Astrocyte of the hippocampus (primary cell): ENCODE measurements at regions not wholly inside any gene's neighbourhood (a gene's known extent, or its start where the extent isn't known, plus 50 kb on each side); places are given as distances from the start of the nearest gene placed in this dataset.
"Not testable (repeated sequence)": the region's sequence is repeated elsewhere in the genome, so short reads cannot be mapped to it uniquely, and the experiment has no call there.

Source experiments
- DNase-seq: peaks from one replicate; pipeline ENCODE4 v3.0.0; 2011; ENCODE audit warnings: low read depth, low spot score

DNA sequence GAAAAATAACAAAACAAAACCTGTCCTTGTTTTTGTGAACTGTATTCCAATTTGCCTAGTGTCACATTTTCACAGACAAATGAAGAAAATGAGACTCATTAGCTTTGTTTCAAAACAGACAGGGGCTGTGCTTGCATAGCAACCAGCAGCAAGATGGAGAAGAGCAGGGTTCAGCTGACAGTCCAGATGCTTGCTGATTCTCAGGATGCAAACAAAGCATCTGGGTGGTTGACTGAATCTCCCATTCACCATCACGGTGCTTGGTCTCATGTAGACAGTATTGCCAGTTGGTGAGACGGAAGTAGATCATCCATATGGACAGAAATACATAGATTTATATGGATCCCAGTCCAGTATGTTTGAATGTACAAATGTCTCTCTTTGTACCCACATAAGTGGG lies 326.8 kb downstream of the CCDC85A start:
- DNase-seq: no peak

DNA sequence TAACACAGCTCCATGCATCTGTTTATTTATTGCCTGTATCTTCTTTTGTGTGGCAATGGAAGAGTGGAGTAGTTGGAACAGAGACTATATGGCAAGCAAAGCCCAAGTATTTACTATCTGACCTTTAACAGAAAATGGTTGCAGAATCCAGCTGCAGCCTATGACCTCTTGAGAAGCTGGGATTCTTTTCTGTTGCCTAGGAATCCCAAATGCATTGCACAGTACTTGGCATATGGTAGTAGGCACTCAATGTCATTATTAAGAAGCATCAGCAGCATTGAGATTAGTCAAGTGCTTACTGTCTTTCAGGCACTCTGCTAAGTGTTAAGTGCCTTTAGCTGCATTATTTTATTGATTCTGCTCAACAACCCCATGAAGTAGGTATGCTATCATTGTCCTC lies 331.6 kb downstream of the CCDC85A start:
- no peak for DNase-seq

DNA sequence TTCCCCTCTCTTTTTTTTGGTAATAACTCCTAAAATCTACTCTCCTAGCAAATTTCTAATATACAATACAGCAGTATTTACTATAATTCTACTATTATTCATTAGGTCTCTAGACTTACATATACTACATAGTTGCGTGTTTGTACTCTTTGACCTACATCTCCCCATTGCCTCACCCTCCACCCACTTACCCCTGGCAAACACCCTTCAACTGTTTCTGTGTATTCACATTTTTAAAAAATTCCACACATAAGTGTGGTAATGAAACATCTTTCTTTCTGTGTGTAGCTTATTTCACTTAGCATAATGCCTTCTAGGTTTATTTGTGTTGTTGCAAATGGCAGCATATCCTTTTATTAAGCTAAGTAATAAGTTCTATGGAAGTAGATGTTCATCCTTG lies 336.0 kb downstream of the CCDC85A start:
- DNase-seq: peak; percentile 57

DNA sequence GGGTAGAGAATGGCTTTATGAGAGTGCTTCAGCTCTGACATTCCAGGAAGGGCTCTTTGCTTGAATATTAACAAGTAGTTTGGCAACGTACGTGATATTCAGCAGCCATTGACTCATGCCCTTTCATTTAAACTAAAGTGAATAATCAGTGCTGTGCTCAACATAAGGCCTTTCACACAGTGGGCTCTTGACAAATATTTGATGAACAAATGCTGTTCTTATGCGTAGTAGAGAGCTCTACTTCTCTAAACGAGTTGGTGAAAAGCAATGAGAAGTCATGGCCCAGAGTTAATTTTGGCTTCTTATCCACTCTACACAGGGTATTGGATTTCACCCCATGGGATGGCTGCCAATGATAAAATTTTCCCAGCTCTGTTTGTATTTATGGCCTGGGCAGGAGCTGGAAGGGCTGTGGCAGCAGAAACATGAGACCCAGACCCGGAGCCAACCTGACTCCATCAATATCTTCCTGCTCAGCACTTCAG lies 338.9 kb downstream of the CCDC85A start:
- DNase-seq: peak; percentile 81

DNA sequence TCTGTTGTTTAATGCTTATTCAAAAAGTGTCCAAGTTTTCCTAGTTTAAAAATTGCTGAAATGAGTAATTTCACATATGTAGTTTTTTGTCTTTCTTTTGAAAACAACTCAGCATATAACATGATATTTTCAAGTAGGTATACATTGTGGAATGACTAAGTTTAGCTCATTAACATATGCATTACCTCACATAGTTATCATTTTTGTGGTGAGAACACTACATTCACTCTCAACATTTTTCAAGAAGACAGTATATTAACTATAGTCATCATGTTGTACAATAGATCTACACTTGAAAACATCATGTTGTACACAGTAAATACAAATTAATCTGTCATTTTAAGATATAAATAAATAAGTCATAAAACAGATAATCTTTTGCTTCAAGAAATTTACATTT lies 340.0 kb downstream of the CCDC85A start:
- DNase-seq: peak; percentile 9

DNA sequence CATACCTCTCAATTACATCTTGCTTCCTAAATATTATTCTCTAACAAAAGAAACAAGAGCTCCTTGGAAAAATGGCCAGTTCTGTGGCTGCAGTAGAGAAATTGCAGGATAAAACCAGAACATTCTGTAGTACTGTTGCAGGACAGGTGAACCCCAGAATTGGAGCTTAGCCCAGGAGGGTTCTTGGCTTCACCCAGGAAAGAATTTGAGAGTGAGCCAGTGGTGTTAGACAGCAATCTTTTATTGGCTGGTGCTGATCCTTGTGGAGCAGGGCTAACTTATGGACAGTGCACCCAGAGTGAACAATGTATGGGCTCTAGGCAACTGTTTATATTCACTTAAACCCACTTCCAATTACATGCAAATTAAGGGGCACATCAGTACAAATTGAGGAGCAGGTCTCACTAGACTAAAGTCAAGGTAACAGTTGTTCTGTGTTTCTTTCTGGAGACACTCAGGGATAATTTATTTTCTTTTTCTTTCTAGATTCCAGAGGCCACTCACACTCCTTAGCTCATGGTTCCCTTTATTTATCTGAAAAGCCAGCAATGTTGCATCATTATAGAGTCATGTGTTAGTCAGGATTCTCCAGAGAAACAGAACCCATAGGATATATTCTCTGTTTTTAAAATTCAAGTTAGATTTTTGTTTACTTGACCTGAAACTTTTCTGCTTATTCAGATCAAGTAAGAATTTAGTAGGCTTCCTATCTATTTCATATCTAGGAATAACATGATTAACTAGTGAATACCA lies 348.1 kb downstream of the CCDC85A start:
- DNase-seq: peak; percentile 6

DNA sequence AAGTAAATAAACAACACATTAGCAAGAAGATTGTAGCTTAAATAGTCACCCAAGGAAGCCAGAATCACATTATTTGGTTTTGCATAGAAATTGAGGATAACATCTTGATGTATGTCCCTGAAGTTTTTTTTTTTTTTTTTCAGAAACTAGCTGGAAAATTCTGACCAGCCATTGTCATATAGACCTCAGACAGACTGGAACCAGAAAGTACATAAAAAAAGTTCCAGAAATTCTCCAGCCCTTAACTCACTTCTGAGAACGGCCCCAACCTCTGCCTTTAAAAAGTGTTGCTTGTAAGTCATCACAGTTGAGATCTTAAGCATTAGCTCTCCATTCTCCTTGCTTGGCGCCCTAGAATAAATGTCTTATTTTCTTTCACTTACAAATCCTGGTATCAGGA lies 350.5 kb downstream of the CCDC85A start:
- DNase-seq: peak; percentile 63

DNA sequence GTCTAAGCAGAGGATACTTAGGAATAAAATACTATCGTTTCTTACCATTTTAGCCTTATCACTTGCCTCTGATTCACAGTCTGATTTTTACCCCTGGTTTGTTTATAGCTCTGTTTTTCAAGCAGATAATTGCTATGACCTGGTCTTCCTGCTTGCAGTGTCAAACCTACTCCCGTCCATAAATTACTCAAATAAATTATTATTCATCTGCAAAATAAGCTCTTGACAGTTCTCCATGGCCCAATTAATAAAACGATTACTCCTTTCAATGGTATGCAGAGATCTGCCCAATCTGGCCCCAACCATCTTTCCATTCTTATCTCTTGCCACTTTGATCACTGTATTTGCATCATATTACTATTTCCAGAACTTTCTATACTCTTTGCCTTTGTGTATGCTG lies 354.0 kb downstream of the CCDC85A start:
- no peak for DNase-seq

DNA sequence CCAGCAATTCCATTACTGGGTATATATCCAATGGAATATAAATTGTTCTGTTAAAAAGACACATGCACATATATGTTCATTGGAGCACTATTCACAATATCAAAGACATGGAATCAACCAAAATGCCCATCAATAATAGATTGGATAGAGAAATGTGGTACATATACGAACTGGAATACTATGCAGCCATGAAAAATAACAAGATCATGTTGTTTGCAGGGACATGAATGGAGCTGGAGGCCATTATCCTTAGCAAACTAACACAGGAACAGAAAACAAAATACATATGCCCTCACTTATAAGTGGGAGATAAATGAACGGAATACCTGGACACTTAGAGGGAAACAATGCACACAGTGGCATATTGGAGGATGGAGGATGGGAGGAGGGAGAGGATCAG lies 355.8 kb downstream of the CCDC85A start:
- no peak for DNase-seq

DNA sequence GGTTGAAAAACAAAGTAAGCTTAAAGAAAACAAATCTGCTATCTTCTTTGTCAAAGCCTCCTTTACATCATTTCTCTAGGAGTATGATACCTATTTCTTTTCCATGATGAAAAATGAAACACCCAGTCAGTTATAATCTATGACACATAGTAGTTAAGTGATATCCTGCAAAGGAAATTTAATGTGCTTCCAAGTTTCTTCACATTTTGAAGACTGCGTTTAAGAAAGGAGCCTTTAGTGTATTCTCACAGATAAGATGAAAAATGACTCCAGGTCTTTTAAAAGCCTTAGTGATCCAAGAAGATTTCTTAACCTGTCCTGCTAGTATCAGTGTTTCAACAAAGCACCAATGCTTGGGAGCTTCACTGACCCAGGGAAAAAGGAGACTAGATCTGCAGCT lies 356.7 kb downstream of the CCDC85A start:
- DNase-seq: no peak

DNA sequence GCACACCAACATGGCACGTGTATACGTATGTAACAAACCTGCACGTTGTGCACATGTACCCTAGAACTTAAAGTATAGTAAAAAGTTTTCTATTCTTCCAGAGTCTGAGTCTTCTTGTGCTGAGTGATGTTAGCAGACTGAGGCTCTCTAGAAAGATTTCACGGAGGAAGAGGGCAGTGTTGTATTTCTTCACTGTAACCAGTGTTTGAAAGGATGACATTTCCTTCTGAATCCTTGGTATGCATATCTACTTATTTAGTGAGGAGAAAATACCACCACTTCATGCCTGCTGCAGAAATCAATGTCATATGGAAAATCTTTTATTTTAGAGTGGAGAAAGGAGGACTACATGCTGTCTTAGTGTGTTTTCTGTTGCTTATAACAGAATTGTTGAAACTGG lies 357.1 kb downstream of the CCDC85A start:
- no peak for DNase-seq

DNA sequence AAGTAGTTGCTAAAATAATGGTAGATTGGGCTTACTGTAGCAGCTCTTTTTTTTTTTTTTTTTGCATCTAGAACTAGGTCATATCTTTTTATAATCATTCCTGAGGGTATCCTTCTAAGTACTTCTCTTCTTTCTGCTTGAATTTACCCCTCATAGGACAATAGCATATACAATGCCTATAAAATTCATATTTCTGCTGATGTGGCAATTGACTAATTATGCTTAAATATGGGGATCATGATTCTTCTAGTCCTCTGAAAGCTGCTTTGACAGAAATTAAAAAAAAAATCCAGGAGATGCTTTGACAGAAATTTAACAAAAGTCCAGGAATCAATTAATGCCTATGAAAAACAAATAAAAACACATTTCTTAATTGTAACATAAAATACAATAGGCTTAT lies 358.4 kb downstream of the CCDC85A start:
- DNase-seq: no peak

DNA sequence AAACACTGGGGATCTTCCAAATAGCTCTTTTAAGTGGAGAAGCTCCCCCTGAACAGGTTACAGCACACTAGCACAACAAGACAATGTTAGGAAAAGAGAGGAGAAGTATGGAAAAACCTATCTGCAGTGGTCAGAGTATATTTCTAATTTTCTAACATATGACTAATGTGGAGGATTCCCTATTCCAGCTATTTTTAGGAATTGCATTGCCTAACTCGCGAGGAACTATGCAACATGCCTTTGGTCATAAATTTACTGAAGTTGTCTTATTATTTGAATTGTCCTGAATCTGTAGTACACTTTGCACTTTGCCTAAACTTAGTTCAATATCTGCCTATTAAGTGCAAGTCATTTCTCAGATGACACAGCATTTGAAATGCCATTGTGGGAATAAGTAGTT lies 381.4 kb downstream of the CCDC85A start:
- DNase-seq: no peak

DNA sequence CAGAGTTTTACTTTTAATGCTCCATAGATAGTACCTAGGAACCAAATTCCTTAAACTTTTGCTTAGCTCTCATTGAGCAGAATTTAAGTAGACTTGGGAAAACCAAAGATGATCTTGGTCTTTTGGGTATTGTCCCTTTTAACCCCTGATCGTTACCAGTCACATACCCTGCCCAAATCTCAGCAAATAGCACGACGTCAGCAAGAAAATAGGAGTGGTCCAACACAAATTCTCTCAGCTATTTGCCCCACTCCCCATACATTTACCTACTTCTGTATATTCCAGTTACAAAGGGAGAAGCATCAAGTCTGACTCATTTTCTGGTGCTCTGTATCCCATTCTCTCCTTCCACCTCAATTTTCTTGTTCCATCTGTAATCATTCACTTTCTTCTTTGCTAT lies 387.3 kb downstream of the CCDC85A start:
- DNase-seq: no peak

DNA sequence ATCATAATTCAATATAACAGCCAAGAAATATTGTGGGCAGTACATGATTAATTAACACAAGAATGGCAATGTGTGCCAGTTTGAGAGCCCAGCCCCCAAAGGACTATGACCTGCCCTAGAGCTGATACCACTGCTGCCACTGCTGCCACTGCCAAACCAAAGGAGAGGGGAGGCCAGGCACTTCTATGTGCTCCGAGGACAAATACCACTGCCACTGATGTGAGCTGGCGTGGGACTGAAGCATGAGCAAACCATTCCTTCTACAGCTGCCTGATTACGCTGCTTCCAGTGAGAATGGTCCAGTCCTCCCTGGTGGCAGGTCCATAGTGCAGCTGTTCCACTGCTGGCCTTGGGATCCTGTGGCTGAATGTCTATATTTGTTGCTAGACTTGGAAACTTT lies 392.2 kb downstream of the CCDC85A start:
- DNase-seq: no peak

DNA sequence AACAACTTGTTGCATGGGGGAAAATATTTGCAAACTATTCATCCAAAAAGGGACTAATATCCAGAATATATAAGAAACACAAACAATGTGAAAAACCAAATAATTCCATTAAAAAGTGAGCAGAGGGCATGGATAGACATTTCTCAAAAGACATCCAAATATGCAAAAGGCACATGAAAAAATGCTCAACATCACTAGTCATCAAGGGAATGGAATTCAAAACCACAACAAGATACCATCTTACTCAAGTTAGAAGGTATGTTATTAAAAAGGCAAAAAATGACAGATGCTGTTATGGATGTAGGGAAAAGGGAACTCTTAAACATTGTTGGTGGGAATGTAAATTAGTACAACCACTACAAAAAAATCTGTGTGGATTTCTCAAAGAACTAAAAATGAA lies 396.5 kb downstream of the CCDC85A start:
- peak; percentile 43 for DNase-seq

DNA sequence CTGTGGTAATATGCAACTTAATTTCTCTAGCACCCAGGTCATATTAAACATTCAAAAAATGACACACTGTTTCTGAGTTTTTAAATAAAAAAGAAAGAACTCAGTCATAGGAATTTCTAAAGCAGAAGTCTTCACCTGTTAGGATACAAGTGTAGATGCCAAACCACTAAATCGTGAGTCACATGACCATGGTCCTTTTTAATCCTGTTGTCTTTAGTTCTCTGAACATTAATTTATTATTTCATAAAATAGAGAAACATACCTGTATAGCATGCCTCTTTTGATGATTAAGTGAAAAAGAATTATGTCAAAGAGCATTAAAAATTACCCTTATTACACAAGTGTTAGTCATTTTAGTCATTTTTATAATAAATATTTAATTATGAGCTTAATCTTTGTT lies 398.8 kb downstream of the CCDC85A start:
- no peak for DNase-seq

DNA sequence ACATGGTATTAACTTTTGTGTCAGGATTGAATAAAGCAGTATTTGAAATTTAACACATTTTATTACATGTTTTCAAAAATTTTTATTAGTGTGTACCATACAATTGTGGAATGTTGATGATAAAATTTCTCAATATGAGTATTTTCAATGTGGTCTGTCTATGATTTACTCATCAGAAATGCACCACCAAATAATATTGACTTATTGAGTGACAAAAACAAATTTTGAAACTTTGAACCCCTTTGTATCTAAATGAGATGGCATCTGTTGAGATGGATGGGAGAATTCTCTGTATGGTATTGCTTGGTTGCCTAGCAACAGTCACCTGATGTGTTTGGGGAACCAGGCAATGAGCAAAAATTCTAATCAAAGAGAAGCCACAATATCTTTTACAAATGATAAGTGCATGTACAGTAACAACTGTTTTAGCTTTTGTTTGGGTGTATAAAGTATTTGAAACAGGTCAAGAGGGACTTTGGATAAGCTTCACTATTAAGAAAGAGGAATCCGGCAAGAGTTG lies 400.1 kb downstream of the CCDC85A start:
- no peak for DNase-seq

DNA sequence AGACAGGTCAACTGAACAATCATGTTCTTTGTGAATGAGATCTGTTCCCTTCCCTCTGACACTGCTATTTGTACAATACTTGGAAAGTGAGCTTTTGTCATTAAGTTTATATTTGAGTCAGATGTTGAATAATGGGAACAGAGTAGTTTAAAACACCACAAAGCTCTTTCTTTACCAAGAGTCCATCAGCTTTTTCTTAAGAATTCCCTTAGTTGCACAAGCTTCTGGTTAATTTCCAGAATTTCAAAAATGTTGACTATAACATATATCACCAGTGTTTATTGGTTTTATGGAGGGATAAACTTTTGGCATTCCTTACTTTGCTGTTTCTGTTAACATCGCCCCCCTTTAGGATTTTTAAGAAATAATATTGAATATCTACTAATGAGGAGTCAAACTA lies 403.7 kb downstream of the CCDC85A start:
- DNase-seq: no peak

DNA sequence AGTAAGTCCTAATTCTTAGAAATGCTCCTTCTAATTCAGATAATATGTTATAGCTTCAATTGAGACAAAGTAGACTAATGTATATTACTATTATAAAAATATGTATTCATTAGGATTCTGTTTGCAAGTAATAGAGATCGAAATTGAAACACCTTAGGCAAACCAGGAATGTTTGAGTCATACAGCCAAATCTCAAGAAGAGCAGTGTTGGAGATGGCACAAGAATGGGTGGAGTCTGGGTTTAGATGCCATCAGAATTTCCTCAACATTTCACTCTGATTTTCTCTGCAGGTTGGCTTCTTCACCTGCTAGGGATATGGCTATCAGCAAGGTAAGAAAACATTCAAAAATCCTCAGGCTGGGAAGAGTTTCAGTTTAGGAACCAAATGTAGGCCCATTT lies 405.4 kb downstream of the CCDC85A start:
- no peak for DNase-seq

DNA sequence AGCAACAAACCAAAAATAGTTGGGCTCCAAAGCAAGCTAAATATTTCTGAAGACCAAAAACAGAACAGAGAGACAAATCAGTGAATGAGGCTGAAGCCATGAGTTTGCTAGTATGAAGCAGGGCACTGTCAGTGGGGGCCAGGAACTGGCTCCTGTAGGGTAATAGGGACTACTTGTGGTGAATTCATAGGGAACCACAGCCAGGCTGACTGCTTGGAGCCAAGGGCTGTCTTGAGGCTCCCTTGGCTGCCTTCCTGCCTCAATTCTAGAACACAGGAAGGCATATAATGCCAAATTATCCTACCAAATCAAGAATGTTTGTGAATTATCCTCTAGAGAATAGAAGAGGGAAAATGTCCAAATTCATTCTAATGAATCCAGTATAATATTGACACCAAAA lies 406.0 kb downstream of the CCDC85A start:
- no peak for DNase-seq

DNA sequence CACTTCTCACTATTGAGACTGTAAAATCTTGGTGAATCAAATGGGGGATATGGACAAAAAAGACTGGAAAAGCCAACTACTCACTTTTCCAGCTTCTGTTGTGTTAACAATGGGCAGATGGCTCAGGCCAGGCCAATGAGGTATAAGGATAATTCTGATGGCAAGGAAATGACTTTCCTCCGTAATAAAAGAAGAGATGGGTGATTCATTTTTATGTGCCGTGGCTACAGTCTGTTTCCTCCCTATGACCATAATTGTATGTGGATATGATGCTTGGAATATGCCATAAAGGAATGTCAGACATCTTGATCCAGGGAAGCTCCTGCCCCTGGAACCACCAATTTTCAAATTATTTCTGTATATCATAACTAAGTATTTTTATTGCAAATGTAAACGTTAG lies 406.8 kb downstream of the CCDC85A start:
- DNase-seq: no peak

DNA sequence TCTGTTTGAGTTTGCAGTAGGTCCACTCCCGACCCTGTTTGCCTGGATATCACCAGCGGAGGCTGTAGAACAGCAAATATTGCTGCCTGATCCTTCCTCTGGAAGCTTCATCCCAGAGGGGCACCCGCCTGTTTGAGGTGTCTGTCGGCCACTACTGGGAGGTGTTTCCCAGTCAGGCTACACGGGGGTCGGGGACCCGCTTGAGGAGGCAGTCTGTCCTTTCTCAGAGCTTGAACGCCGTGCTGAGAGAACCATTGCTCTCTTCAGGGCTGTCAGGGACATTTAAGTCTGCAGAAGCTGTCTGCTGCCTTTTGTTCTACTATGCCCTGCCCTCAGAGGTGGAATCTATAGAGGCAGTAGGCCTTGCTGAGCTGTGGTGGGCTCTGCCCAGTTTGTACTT lies 422.3 kb downstream of the CCDC85A start:
- DNase-seq: not testable (repeated sequence)

DNA sequence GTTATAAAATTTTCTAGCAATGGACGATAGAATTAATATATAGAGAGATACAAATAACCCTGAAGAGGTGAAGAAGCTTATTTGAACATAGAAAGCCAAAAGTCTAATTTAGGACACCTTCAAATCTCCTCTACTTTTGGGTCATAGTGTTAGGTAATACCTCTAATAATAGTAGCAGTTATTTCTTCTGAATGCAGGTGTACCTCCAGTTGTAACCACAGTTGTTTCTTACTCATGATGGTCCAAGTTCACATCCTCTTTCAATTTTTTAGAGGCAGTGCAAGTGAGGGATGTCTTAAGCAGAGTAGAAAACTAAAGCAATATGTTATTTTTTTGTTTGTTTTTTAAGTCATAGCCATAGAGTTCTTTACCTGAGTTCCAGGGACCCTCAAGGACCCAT lies 429.5 kb downstream of the CCDC85A start:
- no peak for DNase-seq
